ENCODE measurements at regions not wholly inside any gene's neighbourhood (a gene's known extent, or its start where the extent isn't known, plus 50 kb on each side); places are given as distances from the start of the nearest gene placed in this dataset.

DNA sequence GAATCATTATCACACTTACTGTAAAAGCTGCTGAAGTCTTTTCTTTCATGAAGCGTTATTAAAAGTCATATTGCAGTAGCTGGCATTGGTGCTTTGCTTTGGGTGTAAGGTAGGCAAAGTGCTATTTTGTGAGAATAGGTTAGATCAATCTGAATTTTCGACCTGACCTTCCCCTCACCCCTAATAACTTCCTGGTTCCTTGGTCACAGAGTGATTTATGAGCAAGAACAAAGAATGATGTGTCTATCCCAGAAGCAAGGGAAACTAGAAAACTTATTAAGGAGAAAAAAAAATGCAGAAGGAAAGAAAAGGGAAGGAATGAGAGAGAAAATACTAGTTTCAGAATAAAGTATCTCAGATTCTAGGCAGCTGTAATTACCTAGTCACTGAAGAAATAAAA lies 163.1 kb upstream of the MEIS1 start:
- TF ChIP-seq EP300 (IDR thresholded peaks at IDR 0.05; ENCODE audit: borderline replicate concordance) (no peak), FOXM1 (IDR thresholded peaks at IDR 0.05; ENCODE audit: borderline replicate concordance, low read depth) (no peak)
- TF ChIP-seq, protein P1, sequence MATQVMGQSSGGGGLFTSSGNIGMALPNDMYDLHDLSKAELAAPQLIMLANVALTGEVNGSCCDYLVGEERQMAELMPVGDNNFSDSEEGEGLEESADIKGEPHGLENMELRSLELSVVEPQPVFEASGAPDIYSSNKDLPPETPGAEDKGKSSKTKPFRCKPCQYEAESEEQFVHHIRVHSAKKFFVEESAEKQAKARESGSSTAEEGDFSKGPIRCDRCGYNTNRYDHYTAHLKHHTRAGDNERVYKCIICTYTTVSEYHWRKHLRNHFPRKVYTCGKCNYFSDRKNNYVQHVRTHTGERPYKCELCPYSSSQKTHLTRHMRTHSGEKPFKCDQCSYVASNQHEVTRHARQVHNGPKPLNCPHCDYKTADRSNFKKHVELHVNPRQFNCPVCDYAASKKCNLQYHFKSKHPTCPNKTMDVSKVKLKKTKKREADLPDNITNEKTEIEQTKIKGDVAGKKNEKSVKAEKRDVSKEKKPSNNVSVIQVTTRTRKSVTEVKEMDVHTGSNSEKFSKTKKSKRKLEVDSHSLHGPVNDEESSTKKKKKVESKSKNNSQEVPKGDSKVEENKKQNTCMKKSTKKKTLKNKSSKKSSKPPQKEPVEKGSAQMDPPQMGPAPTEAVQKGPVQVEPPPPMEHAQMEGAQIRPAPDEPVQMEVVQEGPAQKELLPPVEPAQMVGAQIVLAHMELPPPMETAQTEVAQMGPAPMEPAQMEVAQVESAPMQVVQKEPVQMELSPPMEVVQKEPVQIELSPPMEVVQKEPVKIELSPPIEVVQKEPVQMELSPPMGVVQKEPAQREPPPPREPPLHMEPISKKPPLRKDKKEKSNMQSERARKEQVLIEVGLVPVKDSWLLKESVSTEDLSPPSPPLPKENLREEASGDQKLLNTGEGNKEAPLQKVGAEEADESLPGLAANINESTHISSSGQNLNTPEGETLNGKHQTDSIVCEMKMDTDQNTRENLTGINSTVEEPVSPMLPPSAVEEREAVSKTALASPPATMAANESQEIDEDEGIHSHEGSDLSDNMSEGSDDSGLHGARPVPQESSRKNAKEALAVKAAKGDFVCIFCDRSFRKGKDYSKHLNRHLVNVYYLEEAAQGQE (IDR thresholded peaks at IDR 0.05; ENCODE audit: low read depth), result no peak
